HG02610 (cell line): ENCODE measurements at regions not wholly inside any gene's neighbourhood (a gene's known extent, or its start where the extent isn't known, plus 50 kb on each side); places are given as distances from the start of the nearest gene placed in this dataset.

Experiments used
- ATAC-seq: cut with Tn5 transposase; IDR thresholded peaks from one replicate; pipeline ENCODE4 v1.9.1; 2021; ENCODE audit warnings: mild to moderate bottlenecking, moderate library complexity; ENCODE audit not compliant: unreplicated experiment

DNA sequence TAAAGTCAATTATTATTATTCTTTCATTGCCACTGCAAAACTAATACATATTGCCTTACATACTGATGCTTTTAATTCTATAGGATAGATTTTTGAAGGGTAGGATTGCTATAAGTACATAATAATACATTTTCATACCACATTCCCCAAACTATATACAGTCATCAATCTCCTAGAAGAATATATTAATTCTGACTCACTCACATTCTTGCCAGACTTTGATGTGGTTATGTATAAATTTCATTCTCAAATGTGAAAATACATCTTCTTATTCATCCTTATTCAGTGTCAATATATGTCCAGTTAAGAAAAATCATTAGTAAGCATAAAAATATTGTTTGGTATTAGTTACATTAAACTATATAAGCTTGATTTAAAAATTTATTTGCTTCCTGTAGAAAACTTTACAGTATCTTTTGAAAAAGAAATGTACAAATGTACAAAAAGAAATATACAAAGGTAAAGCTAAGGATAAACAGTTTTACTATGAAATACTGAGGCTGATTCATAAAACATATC lies 458.8 kb upstream of the CNTN5 start:
- no peak for ATAC-seq

DNA sequence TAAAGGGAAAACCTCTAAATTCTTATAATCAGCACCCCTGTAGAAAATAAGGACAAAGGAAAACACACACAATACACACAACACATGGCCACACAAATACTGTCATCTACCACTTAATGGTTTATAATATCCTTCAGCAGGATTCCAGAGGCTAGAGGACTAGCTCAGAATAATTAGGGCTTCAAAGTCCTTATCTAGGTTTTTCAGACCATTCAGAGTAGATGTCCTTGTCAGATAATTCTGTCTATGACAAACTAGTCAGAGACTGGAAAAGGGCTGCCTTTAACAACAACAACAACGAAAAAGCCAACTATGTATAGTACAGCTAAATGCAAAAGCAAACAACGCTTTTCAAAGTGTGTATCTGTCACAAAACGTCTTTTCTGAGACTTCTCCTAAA lies 456.5 kb upstream of the CNTN5 start:
- ATAC-seq: no peak

DNA sequence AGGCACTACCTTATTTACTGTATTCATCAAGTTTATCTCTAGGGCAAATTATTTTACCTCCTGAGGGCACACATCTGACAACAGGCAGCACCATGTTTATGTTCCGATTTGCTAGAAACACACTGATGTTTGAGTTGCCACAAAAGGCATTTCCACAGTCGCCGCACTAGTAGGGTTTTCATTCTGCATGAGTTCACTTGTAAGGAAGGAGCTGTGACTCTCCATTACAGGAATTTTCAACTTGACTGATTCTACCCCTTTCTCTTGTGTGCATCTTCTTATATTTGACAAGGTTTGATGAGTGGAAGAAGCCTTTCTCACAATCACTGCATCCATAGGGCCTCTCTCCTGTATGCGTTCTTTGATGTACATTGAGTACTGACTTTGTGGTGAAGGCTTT lies 455.9 kb upstream of the CNTN5 start:
- ATAC-seq: no peak

DNA sequence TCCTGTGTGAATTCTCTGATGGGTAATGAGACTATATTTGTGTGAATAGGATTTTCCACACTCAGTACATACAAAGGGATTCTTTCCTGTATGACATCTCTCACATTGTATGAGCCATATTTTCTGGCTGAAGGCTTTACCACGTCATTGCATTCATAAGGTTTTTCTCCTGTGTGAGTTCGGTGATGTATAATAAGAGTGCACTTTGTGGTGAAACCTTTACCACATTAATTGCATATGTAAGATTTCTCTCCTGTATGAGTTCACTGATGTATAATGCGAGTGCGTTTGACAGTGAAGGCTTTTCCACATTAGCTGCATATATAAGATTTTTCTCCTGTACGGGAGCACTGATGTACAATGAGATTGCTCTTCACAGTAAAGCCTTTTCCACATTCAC lies 455.4 kb upstream of the CNTN5 start:
- ATAC-seq: no peak

DNA sequence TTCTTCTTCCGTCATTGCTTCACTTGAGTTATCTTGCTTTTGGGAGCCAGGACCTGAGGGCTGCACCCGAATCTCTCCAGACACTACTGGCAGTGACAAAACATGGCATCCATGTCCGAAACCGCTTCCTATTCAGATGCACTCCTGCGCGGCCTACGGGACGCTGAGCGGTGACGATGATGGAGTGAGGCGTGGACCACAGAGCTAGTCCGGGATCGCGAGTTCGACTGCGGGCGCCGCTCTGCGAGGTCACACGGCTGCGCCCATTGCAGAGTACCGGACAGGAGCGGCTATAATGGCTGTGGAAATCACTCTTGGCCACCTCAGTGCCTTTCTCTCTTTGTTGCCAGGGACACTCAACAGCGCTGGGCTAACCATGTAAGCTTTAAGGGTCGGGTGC lies 453.8 kb upstream of the CNTN5 start:
- no peak for ATAC-seq

DNA sequence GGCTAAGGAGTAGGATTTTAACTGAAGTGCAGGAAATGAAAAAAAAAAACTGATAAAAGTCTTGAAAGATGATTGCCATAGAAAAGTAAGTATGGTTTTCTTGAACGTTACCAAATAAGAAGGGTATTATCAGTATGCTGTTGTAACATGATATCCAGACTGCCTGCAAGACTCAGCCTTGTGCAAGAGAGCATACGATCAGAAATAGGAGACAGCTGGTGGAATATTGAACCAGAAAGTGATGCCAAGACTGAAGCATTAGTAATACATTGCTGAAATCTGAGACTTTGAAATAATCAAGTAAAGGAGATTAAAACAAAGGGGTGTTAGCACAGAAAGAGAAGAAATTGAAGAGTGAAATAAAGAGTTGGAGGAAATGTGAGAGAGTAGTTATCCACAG lies 452.7 kb upstream of the CNTN5 start:
- no peak for ATAC-seq

DNA sequence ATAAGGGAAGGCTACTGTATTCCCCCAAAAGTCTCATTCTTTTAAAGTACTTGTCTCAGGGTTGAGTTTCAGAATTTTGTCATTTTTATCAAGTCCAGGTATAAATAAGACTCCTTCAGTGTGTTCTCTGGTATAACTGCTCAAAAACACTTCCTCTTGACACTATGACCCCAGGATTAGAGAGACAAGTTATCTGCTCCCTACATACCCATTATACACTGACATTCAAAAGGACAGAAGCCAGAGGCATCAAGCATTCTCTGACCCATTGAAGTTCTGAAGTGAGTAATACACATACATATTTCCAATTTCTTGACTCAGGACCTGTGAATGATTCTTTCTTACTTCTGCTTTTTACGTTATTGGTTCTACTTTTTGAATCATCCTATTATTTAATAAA lies 447.8 kb upstream of the CNTN5 start:
- ATAC-seq: no peak

DNA sequence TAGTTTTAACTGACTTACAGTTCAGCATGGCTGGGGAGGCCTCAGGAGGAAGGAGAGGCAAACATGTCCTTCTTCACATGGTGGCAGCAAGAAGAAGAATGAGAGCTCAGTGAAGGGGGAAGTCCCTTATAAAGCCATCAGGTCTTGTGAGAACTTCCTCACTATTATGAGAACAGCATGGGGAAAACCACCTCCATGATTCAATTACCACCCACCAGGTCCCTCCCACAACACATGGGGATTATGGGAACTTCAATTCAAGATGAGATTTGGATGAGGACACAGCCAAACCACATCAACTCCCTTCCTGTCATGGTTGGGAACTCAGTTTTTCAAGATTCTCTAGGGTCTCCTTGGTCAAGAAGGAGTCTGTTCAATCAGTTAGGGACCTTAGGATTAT lies 432.9 kb upstream of the CNTN5 start:
- ATAC-seq: no peak

DNA sequence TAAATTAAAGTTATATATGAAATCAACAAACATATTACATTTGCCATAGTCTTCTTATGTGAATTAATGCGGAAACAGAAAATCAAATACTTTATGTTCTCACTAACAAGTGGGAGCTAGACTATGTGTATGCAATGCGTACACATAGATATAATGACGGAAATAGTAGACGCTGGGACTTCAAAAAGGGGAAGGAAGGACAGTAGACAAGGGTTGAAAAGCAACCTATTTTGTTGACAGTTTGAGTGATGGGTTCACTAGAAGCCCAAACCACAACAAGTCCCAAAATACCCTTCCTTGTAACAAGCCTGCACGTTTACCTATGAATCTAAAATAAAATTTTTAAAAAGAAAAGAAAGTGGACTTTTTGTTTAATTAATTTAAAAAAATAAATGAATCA lies 430.8 kb upstream of the CNTN5 start:
- no peak for ATAC-seq

DNA sequence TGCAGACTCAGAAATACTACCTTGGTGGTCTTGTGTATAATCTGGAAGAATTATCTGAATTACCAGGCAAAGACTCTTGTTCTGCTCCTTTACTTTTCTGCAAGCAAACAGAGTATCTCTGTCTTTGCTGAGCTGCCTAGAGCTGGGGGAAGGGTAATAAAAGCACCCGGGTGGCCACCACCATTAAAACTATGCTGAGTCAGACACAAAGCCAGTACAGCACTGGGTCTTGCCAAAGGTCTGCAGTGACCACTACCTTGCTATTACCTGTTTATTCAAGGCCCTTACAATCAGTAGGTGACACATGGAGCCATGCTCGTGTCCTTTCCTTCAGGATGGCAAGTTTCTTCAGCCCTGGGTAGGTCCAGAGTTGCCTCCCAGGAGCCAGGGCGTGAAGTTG lies 420.6 kb upstream of the CNTN5 start:
- no peak for ATAC-seq

DNA sequence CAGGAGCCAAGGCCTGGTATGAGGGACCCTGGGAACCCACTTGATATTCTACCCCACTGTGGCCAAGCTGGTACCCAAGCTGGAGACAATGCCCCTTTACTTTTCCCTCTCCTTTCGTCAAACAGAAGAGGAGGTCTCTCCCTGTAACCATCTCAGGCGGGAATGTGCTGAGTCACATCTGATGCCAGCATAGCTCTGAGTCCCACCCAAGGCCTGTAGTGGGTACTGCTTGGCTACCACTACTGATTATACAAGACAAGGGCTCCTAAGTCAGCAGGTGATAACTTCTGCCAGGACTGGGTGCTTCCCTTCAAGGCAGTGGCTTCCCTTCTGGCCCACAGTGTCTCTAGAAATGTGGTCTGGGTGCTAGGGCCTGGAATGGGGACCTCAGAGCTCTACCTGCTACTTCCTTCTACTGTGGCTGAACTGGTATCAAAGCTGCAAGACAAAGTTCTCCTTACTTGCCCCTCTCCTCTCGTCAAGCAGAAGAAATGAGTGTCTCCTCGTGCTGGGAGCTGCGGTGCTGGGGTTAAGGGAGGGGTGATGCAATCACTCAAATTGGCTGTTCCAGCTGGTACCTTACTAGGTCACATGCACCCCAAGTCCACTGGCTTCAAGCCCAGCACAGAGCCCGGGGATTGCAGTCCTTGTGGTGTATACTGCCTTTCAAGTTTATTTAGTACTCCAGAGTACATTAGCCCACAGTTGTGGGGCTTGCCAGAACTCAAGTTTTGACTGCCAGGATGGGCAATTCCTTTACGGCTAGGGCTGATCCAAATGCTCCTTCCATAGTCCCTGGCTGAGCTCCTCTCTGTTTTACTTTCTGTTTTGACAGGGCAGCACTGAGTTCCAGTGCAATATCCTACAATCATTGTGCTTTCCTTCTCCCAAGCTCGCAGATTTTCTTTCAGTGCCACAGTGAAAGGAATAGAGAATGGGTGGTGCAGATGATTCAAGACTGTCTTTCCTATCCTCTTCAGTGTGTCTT lies 419.7 kb upstream of the CNTN5 start:
- no peak for ATAC-seq

DNA sequence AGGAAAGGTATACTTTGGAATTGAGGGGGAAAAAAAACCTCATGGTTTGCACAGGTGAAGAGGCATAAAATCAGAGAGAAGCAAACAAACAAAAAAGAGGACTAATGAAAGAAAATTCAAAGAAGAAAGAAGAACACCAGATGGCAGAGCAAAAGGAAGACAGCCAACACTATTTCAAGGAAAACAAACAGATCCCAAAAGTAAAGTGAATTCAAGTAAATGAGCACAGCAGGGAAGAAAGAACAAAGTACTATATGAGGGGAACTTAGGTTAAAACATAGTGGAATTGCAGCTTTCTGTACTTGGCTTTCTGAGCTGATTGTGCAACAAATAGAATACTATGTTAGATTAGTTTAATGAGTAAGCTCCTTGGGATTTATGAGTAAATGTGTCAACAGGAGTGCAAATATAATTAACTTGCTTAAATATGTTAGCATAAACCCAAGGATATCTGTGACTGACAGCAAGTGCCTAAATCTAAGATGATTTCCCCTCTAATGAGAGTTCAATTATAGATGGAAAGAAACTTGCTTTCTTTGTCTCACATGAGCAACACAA lies 404.6 kb upstream of the CNTN5 start:
- ATAC-seq: no peak

DNA sequence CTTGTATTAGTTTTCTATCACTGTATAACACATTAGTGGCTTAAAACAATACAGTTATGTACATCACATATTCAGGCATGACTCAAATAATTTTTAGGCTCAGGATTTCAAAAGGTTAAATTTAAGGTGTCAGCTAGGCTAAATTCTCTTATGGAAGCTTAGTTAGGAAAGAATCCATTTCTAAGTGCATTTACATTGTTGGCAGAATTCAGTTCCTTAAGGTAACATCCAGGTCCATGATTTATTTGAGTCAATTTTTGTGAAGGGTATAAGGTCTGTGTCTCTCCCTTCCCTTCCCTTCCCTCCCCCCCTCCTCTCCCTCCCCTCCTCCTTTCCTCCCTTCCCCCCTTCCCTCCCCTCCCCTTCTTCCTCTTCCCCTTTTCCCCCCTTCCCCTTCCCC lies 399.0 kb upstream of the CNTN5 start:
- no peak for ATAC-seq

DNA sequence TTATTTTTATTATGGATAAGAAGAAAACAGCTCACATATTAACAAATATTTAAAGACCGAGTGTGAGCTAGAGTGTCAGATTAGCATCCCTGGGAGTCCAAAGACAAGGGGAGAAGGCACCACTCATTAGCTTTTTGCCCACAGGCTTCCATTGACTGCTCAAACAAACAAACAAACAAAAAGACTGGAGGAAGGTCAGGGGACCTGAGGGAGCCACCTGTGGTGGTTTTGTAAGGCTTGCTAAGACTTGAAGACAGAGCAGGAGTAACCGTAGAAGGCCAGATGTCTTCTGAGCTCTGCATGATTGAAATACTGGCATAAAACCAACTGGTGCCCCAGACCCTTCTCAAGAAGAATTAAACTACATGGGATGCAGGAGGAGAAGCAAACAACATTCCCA lies 395.2 kb upstream of the CNTN5 start:
- no peak for ATAC-seq

DNA sequence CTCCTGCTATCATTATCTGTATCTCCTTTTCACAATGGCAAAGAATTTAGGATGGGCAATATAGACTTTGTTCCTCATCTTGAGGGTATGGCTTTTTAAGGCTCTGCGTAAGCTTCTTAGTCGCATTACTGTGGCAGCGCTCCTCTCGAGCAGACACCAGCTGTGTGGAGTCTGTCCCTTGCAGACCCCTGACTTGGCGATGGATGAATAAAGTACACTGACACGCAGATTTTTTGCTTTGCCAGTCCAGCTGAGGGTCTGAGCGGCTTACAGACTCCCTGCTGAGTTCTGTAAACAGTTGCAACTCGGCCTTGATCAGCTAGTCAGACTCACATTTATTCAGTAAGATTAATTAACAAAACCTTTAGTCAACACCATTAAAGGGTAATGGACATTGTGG lies 390.0 kb upstream of the CNTN5 start:
- no peak for ATAC-seq

DNA sequence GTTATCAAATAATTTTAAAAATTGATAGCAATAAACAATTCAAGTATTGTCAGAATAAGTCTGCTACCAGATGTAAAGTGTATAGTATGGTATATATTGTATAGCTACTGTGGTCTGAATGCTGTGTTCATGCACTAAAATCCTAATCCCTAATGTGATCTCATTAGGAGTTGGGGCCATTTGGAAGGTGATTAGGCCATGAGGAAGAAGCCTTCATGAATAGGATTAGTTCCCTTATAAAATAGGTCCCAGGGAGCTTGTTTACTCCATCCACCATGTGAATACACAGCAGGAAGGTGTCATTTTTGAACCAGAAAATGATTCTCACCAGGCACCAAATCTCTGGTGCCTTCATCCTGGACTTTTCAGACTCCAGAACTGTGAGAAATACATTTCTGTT lies 363.0 kb upstream of the CNTN5 start:
- no peak for ATAC-seq

DNA sequence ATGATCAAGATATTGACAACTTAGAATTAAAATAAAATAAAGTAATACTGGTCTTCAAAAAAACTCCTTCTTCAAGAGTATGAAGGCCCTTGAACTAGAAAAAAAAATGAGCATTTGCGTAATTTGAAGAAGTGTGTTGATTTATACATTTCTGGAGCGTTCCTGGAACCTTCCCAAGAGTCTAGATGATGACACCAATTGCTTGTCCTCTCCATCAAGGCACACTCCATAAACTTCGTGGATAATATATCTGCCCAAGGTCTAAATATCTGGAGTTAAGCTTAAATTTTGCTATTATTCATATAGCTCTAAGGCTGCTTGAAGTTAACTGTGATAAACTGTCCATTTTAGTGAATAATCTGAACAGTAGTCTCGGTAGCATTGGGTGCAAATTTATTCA lies 361.3 kb upstream of the CNTN5 start:
- no peak for ATAC-seq

DNA sequence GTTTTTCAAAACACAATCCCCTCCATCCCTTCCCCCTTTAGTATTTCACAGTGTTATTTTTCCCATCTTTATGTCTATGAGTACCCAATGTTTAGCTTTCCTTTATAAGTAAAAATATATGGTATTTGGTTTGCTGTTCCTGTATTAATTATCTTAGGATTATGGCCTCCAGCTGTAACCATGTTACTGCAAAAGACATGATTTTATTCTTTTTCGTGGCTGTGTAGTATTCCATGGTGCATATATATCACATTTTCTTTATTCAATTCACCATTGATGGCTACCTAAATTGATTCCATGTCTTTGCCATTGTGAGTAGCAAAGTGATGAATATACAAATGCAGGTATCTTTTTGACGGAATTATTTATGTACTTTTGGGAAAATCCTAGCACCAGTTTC lies 346.4 kb upstream of the CNTN5 start:
- ATAC-seq: no peak

DNA sequence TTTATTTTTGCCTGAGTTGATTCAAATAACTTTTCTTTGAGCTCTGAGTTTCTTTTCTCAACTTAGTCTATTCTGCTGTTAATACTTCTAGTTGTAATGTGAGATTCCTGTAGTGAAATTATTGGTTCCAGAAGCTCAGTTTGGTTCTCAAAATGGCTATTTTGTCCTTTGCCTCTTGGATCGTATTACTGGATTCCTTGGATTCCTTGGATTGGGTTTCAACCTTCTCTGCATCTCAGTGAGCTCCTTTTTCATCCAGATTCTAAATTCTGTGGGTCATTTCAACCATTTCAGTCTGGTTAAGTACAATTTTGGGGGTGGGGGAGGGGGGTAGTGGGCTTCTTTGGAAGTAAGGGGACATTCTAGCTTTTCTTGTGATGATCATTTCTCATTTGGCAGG lies 341.1 kb upstream of the CNTN5 start:
- no peak for ATAC-seq

DNA sequence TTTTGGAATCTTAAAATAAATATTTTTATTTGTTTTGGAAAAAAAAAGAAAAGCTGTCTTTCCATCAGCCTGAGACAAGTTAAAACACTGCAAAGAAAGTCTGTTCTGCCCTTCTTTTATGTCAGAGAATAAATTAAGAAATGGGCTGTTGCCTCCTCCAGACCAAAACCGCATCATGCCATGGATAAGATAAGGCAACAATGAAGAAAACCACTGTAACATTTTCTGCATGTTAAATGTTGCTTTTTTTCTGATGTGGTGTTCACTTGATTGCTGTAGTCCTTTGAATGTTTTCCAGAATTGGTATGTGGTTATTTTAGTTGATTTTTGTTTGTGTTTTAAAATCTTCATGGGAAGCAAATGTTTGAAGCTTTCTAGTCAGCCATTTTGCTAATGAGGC lies 319.2 kb upstream of the CNTN5 start:
- no peak for ATAC-seq

DNA sequence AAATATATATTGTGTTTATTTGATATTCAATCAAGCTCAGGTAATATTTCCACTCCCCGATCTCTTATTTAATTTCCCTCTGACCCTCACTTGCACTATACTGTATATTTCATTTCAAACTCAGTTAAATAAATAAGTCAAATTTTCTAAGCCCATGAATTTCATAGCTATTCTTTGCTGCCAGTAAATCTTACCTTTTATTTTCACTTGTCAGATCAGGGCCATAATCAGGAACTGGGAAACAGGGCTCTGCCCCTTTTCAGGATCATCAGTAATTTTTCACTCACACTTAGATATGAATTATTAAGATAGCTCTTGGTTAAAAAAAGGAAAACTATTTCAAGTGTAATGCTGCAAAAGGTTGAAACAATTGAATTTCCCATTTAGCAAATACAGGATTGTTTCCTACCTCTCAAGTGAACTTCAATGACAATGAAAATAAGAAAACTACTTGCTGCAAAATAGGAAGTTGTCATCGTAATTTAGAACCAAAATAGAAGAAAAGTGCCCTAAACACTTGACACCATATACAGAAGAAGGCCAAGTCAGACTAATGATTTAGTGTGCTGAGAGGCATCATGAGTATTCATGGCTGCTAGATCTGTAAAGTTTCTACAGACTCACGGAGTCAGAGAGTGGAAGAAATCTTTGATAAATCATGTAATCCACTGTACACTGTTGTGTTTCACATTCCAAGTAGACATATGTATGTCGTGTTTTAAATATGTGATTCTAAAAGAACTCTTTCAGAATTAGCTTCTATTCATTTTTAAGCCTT lies 316.8 kb upstream of the CNTN5 start:
- no peak for ATAC-seq

DNA sequence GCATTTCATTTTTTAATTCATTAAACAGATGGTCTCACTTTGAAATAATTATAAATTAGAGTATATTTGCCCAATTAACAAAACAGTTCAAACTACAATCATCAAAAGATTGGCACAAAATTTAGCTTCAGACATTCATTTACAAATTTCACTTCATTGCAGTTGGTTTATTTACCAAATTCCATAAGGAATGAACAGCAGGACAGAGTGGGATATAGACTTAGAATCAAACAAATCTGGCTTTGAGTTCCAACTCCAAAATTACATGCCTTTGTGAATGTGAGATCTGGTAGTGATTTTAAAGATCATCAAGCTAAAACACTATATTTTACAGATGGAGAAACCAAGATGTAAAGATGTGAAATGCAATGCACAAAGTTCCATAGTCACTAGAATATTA lies 310.7 kb upstream of the CNTN5 start:
- no peak for ATAC-seq
